ENCODE measurements at regions not wholly inside any gene's neighbourhood (a gene's known extent, or its start where the extent isn't known, plus 50 kb on each side); places are given as distances from the start of the nearest gene placed in this dataset.

DNA sequence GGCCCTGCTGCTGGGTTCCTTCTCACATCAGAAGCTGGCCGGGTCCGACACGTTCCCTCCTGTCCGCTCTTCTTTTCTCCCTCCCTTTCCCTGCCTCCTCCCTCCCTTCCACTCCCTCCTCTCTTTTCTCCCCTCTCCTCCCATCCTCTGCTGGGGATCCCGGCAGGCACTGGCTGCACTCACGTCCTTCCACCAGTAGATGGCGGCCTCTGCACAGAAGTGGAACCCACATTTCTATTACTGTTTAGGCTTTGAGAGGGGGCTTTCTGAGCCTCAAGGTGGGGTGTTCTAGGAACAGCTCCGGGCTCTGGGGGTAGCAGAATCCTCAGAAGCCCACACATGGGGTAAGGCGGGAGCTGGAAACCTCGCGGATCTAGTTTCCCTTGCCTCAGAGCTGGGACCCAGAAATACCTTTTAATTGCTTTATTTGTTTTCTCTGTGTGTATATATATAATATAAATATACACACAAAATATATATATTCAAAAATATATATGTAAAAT lies 294.2 kb downstream of the ZNF536 start:
- peak in 1 of 2 donors; percentile 20 for DNase-seq (ENCODE audit: low read depth in 2 of 2)

DNA sequence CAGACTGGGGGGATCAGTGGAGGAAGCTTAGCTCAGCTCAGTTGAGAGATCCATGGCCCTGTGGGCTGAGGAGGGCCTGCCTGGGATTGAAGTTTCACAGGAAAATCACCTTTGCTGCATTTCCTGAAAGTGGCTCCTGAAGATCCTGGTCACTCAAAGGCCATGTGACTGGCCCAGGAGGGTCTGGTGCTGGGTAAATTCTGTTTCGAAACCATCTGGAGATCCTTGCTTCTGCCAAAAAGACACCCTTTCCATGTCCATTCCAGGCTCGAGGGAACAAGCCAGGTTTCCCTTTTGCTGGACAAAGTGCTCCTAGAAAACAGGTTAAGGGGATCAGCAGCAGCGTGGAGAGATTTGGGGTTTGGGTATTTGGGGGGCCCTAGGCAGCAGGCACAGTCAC lies 293.3 kb downstream of the ZNF536 start:
- DNase-seq (ENCODE audit: low read depth in 2 of 2) = no peak

DNA sequence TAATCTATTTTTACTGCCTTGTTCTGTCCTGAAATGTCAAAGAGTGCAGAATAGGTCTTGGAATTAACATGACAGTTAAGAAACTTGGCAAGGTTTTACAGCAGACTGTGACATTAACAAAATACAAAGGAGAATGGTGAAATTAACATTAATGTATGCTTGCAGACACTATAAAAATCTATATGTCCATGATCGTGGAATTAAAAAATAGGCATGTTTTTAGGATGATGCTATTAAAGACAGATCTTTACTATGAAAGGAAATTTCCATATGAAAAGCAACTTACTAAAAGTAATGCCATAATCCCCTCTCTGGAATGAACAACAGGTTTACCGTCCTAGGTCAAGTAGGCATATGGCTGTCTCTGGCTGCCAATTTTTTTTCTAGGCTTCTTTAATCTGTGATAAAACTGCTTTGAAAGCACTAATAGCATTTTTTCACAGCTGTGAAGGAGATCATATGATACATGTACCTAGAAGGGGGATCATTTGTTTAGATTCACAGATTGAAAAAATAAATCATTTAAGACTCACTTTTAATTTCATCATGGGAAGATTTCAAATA lies 291.5 kb downstream of the ZNF536 start:
- no peak for DNase-seq (ENCODE audit: low read depth in 2 of 2)

DNA sequence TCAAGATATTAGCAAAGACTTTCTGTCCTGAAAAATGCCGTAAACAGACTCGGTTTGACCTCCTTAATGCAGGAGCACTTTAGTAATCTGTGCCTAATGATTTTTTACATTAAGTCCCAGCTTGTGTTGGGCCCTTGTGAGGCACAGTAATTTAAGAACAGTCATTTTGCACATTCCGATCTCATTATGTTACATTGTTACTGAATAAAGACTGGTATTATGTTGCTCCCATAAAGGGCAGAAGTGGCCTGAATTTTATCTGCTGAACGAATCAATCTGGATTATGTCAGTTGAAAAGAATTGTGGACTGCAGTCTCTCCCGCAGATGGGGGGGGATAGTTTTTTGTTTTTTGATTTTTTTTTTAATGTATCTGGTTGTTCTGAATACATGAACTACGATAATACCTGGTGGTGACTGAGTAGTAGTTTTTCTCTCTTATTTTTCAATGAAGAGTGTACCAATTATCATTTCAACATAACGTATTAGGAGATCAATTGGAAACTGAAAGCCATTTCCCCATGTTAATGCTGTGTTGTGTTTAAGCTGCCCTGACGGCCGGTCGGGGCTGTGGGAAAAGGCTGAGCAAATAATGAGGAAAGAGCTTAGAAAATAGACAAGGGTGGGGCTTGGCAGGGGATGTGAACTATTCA lies 290.2 kb downstream of the ZNF536 start:
- DNase-seq (ENCODE audit: low read depth in 2 of 2) = no peak

DNA sequence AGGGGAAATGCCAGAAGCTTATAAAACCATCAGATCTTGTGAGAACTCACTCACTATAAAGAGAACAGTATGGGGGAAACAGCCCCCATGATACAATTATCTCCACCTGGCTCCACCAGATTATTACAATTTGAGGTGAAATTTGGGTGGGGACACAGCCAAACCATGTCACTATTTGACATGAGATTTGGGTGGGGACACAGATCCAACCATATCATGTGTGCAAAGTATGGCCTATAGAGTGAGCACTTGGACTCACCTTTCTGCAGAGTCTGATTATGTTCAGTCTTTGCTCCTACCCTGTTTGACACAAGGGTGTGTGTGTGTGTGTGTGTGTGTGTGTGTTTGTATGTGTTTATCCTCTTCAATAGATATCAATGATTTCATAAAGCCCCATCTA lies 287.5 kb downstream of the ZNF536 start:
- DNase-seq (ENCODE audit: low read depth in 2 of 2) = no peak

DNA sequence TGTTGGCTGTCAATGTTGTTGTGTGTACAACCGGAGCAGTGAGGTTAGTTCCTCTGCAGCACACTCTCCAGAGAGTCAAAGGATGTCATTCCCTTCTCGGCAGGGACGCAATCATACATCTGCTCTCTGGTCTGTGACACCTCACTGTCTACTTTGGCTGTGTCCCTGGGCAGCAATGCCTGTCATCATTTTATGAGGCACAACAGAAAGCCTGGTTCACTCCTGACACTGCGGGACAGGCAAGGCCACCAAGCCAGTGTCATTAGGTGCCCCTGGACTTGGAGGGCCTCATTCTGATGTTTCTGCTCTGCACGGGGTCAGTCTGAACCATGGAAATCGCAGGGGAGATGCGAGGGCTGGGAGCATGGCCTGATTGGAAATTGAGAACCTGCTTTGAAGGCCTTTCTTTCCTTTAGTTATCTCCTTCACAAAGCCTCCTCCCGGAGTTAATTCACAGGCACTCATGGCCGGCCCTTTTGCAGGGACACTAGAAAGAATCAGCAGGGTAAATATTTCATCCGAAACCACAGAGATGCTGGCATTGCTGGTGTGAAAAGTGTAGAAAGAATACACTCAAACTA lies 284.4 kb downstream of the ZNF536 start:
- no peak for DNase-seq (ENCODE audit: low read depth in 2 of 2)

DNA sequence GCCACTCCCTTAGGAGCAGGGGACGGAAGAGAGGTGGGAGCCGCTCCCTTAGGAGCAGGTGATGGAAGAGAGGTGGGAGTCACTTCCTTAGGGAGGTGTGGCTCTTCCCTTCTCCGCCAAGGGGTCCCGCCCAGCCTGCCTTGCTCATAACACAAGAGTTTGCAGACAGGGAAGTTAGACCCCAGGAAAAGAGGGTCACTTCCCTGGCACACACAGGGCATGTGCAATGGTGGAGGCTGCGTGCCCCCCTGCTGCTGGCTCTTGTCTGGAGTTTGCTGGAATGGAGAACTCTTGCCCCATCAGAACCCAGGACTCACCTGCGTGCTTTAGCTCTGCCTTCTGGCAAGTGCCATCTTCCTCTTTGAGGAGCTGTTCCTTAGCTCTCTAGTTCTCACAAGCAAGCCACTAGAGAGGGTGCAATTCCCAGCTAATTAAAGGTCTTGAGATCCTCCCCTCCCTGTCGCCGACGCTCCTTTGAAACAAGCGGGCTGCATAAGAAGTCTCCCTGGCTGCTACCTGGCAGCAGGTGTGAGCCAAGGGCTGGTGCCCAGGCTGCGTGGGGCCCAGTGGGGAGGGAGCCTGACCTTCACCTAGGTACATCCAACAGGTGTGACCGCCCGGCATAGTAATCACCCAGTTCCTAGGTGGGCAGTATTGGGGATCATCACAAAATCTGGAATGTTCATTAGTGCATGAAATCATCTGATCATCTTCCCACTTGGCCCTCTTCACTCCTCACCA lies 281.6 kb downstream of the ZNF536 start:
- DNase-seq (ENCODE audit: low read depth in 2 of 2) = no peak

DNA sequence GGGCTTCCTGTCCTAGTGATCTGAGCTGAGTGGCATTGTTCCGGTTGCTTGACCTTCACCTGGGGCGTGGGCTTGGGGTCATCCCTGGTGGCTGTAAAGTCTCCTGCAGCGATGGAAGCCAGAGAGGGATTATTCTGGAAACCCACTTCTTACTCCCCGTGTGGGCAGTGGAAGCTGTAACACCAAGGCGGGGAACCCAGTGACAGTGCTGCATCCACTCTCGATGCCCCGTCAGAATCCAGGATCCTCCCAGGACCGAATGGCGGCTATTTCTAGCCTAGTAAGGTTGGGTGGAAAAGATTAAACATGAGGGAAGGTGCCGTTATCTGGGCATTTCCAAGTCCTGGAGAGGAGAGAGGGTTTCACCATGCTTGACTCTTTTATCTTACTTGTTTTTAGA lies 280.6 kb downstream of the ZNF536 start:
- no peak for DNase-seq (ENCODE audit: low read depth in 2 of 2)

DNA sequence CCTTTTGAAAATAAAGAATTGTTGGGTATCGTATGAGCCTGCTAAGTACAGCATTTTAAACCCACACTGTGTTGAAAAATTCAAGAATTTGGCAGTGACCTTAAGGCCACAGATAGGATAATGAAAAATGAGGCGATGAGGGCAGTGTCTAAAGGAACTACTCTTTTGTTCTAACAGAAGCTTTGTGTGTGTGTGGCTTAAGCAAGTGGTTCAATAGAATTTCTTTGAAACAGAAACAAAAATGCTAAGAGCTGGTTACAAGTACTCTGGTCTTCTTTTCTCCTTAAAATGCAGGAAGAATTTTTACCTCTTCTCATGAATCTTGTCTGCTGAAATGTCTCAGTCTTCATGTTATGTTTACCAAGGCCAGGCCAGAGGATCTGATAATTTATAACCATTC lies 279.5 kb downstream of the ZNF536 start:
- DNase-seq (ENCODE audit: low read depth in 2 of 2) = no peak

DNA sequence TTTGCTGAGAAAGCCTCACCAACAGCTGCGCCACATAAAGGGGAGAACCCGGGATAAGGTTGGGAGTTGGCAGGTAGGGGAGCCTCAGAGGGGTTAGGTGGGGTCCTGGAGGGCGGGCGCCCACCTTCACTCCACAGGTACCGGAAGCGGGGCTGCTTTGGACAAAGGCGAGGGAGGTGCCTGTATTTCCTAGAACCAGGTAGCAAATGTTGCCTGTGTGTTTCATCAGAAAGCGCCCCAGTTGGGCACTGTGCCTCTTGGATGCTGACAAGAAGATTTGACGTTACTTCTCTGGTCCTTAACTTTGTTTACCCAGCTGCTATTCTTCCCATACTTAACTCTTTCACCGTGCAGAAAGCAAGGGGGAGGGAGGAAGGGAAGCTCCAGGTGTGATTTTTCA lies 278.9 kb downstream of the ZNF536 start:
- no peak for DNase-seq (ENCODE audit: low read depth in 2 of 2)

DNA sequence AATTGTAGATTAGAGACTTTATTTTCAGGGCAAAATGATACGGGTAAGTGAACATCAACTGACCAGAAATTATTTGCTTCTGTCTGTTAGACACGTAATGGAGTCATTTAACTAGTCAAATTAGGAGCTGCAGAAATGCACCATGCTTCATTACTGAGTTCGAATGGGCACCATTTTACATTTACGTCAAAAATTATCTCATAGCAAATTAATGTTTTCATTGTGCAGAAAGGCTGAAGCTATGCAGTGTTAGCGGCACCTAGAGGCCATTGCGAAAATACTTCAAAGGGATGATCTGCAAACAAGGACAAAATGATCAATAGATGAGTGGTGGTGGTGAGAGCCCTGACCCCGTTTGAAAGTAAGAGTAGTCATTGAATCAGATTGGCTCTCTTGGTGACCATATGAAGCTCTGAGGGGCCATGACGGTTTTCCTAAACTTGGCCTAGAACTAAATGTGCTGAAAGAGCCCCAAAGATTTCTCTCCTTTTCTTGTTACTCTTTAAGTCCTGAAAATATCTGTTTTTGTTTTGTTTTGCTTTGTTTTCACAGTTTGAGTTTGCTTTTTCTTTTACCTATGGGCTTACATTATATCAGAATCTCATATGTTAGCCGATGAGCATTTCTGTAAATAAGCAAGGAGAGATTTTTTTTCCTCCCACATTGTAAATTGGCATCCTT lies 277.9 kb downstream of the ZNF536 start:
- DNase-seq (ENCODE audit: low read depth in 2 of 2) = no peak

DNA sequence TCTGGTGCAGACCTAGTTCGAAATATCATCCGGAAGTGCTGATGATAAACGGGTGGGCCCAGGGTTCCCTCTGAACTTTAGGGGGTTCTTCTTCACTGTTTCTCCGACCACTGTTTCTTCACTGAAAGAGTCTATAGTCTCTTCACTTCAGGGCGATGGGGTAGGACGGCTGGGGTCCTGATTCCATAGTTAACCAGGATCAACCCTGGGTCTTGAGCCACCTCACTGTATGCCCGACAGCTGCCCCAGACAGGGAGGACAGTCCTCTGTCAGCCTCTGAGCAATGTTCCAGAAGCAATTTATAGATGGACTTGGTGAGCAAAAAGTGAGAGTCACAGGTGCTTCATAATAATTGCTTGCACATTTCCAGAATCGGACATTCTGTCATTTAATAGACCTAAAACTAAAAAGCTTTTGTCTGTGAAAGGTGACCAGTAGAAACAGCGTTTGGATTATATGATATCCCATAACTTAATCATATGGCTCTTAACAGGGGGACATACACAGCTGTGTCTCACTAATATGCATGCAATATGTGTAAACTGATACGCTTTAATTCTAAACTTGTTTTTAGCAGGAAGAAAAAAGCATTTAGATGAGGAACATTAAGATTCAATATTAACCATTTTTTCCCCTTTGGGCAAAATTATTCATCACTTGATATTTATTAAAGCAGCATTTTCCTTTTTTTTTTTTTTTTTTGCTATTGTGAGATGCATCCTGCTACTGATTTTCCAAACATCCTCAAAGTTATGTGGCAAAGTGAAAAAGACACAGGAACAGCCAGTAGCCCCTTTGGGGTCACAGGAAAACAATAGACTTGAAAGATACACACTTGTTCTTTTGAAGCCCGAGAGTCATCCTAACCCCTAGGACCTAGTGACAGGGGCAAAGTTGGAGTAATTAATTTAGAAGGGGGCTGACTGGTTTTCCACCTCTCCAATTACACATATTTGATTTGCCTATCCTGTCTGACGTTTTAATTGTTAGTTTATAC lies 277.0 kb downstream of the ZNF536 start:
- DNase-seq (ENCODE audit: low read depth in 2 of 2) = no peak

DNA sequence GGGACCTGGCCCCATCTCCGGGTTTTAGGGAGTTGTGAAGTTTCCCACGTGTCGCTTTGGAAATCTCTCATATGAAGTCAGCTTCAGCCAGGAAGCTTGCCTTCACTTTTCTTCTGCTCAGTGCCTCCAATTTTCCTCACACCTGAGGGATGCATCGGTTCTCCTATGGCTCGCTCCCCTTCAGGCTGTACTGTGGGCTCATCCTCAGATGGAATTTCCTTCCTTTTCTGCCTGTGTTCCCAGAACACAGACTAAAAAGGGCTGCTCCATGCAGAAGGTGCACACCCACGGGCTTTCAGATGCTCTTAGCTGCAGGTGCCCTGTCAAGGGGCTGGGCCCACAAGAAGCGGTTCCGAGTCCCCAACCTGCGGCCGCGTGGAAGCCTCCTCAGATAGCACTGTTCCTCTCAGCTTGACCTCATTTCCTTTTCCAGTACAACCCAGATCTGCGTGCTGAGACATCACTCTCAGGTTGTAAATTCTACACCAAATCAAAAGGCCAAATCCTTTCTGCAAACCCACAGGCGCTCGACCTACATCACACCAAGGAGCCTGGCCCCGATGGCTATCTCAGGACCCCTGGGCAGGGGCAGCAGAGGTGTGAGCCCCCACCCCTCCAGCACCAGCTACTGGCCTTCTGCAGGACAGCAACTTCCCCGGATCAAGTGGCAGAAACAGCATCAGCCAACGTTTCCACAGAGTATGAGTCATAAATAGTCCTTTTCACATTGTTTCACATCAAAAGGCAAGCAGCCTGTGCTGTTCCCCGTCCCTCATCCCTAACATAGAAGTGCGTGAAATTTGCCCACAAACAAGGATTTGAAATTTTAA lies 275.9 kb downstream of the ZNF536 start:
- DNase-seq (ENCODE audit: low read depth in 2 of 2) = no peak

DNA sequence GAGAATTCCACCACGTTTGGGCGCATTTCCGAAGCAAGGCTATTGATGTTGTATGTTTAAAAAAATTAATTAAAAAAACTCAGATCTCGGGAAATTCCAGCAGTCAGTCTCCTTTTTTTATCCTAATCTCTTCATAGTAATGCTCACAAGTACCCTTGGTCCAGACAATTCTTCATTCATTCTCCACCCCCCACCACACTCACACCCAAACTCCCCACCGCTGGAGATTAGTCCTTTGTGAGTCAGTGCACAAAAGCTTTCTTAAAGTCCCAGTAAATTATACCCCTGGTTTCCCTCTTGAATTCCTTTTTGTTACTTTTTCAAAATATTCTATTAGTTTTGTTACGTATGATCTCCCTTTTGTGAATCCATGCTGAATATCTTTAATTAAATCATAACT lies 274.6 kb downstream of the ZNF536 start:
- no peak for DNase-seq (ENCODE audit: low read depth in 2 of 2)

DNA sequence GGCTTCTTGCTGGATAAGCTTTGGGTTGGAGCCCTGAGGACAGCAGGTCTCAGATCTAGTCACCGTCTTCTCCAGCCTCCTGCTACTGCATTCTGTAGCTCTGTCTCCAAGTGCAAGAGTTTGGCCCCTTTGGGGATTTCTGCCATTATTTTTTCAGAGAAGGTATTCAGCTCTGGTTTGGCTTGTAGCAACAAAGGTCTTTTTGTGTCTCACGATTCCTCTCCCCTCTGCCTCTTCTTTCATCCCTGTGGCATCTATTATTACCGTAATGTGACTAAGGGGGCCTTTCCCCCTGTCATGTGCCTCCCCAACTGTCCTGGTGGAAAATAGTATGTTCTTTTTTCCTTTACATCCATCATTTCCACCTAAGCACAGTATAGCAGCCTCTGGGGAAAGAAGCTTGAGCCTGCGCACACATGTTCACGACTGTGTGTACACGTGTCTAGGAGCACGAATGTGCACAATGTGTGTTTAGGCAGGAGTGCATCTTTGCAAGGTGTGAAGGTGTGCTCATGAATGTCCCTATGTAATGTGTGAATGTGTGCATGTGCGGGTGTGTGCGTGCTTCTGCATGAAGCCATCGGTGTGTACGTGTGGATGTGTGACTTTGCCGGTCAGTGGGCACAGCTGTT lies 273.9 kb downstream of the ZNF536 start:
- no peak for DNase-seq (ENCODE audit: low read depth in 2 of 2)

DNA sequence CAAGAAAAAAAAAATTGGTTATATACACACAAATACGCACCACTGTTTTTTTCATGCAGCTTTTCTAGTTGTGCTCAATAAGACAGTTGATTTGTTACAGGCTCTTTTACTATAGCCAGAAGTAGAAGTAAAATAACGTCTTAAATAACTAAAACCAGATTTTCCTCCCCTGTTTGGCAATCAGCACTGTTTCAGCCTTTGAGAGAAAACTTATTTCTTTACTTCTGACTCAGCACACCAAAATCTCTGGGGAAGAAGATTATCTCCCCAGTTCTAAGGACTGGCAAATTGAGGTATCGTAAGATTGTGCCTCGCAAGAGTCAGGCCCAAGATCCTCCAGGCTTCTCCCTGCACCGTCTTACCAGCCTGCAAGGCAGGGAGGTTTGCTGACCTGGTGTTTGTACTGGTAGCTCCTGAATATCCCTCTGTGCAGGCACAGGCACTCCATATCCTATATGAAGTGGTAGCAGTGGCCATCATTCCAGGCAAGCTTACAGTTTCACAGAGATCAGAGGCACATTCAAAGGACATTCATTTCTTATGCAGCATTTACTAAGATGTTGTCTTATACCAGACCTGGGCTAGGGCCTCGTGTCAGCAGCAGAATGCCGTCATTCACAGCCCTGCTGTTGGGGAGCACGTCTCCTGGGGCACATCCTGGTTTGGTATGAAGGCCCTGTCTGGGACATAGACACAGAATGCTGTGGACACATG lies 268.2 kb downstream of the ZNF536 start:
- DNase-seq (ENCODE audit: low read depth in 2 of 2) = no peak

DNA sequence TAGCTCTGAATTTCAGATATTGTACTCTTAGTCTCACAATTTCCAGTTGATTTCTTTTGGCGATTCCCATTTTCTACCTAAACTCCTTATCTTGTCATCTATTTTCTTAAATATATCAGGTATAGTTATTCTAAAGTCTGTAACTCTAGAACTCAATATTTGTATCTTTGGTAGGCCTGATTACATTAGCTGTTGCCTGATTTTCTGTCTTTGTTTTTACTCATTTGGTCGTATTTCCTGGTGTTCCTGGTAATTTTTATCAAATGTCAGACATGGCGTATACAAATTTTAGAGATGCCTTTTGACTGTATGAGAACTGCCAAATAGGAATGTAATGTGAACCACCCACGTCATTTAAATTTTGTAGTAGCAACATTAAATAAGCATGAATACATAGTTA lies 266.7 kb downstream of the ZNF536 start:
- no peak for DNase-seq (ENCODE audit: low read depth in 2 of 2)

DNA sequence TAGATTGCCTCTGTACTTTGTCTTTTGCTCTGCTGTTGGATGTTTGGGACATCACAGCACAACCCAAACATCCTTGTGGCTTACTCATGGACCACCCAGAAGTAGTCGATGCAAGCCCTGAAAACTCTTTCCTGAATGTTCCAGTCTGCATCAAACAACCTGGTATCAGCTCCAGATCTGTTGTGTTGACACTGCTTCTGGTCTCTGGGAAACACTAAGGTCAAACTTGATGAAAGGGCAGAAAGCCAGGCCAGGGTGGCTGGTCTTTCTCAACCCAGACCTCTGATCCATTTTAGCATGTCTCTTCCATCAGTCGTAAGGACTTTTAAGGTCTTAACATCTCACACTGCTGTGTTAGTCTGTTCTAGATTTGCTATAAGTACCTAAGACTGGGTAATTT lies 265.7 kb downstream of the ZNF536 start:
- DNase-seq (ENCODE audit: low read depth in 2 of 2) = no peak
